GM20000 (cell line): ENCODE measurements at regions not wholly inside any gene's neighbourhood (a gene's known extent, or its start where the extent isn't known, plus 50 kb on each side); places are given as distances from the start of the nearest gene placed in this dataset.

ENCODE experiments used
- DNase-seq: peaks from one replicate; pipeline ENCODE4 v3.0.0; 2012; ENCODE audit warnings: low spot score
- TF ChIP-seq, protein P1 (sequence below): IDR thresholded peaks from 2 replicates; pipeline ENCODE4 v1.5.1; 2012; ENCODE audit warnings: mild to moderate bottlenecking, control low read depth; ENCODE audit errors: extremely low read depth, missing control alignments

DNA sequence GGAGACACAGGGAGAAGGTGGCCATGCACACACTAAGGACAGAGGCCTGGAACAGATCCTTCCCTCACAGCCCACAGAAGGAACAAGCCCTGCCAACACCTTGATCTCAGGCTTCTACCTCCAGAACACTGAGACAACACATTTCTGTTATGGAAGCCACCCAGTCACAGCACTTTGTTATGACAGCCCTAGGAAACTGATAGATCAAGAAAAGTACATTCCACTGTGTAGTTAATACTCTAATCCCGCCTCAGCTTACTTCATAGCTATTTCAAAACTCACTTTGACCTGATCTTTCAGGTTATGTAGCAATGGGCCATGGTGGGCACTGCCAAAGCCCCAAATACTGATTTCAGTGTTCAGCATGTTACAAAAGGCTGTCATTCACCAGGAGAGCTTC, 66.8 kb downstream of the CD24 start:
- TF ChIP-seq, protein P1, sequence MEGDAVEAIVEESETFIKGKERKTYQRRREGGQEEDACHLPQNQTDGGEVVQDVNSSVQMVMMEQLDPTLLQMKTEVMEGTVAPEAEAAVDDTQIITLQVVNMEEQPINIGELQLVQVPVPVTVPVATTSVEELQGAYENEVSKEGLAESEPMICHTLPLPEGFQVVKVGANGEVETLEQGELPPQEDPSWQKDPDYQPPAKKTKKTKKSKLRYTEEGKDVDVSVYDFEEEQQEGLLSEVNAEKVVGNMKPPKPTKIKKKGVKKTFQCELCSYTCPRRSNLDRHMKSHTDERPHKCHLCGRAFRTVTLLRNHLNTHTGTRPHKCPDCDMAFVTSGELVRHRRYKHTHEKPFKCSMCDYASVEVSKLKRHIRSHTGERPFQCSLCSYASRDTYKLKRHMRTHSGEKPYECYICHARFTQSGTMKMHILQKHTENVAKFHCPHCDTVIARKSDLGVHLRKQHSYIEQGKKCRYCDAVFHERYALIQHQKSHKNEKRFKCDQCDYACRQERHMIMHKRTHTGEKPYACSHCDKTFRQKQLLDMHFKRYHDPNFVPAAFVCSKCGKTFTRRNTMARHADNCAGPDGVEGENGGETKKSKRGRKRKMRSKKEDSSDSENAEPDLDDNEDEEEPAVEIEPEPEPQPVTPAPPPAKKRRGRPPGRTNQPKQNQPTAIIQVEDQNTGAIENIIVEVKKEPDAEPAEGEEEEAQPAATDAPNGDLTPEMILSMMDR = no peak
- no peak for DNase-seq

DNA sequence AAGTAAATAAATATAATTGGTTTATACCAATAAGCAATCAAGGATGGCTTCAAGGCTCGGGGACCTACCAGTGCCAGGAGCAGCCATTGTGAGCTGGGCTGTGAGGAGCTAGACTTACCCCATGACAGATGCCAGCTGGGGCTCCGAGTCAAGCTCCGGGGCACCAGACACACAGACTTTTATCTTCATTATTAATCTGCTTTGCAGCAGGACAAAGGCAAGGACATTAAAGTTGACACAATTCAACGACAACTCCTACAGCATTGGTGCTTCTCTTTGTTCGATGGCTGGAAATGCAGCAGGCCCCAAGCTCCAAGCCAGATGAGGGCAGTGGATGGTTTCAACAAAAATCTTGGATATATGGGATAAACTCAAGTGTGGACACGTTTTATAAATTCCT, 68.3 kb downstream of the CD24 start:
- TF ChIP-seq, protein P1 = no peak
- DNase-seq = no peak

DNA sequence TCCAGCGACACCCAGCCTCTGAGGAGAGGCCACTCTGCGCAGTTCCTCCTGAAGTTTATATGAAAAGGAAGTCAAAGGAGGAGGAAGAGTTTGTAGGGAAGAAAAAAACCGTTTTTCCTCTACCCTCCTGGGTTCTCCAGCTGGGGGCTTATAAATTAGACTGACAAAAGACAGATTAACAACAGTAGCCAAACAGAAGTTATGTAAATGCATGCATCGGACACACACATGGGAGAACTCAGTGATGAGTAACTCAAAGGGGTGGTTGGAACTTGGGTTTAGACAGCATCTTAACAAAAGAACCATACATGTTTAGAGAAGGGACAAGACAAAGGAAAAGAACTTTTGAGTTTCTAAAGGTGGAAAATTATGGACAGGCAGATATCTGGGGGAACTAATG, 71.2 kb downstream of the CD24 start:
- TF ChIP-seq, protein P1 = no peak

DNA sequence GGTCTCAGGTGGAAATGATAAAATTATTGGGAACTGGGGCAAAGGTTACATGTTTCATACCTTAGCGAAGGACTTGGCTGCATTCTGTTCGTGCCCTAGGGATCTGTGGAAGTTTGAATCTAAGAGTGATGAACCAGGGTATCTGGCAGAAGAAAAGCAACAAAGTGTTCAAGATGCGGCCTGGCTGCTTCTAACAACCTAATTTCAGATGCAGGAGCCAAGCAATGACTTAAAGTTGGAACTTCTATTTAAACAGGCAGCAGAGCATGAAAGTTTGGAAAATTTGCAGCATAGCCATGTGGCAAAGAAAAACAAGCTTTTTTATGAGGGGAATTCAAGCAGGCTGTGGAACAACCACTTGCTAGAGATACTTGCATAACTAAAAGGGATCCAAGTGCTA, 73.5 kb downstream of the CD24 start:
- DNase-seq = no peak
- TF ChIP-seq, protein P1 = no peak

More for the DNA sequence above, 71.2 kb downstream of the CD24 start:
- DNase-seq = no peak

DNA sequence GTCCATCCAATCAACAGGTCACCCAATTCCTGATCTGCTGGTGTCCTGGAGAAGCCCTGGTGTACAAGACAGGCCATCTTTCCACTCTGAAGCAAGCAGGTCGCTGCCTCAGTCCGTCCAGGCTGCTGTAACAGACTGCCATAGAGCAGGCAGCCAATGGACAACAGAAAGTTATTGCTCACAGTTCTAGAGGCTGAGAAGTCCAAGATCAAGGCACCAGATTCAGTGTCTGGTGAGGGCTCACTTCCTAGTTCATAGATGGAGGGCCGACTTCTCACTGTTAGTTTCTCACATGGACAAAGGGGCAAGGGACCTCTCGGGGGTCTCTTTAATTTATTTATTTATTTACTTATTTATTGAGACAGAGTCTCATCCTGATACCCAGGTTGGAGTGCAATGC, 74.8 kb downstream of the CD24 start:
- TF ChIP-seq, protein P1 = no peak
- DNase-seq = no peak

DNA sequence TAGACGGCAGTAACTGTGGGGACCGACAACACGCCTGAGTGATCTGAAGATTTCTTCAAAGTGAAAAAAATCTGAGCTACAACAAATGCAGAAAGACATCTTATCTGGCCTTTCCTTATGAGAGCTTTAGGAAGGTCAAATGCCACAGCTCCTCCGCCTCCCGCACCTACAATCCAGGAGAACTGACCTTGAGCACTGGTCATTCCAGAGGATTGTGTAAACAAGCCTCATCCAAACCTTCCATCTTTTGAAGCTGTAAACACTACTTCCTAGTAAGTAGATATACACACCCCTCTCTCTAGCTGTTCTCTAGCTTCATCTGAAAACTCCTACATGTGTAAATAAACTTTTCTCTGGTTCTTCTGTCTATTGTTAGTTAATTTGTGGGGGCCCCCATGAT, 76.9 kb downstream of the CD24 start:
- TF ChIP-seq, protein P1 = no peak
- DNase-seq = no peak

DNA sequence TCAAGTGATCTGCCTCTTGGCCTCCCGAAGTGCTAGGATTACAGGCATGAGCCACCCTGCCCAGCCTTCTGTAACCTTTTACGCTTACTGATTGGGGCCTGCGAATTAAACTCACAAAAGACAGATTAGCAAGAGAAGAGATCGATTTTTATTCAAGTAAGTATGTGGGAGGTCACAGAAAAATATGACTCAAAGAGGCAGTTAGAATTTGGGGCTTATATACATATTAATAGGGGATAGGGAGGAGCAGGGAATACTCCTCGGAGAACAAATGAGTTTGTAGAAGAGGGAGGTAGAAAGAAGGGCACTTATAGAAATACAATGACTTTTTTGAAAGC, 78.9 kb downstream of the CD24 start:
- TF ChIP-seq, protein P1 = no peak
- DNase-seq = no peak
